ENCODE measurements at regions not wholly inside any gene's neighbourhood (a gene's known extent, or its start where the extent isn't known, plus 50 kb on each side); places are given as distances from the start of the nearest gene placed in this dataset.
"Not testable (repeated sequence)": the region's sequence is repeated elsewhere in the genome, so short reads cannot be mapped to it uniquely, and the experiment has no call there.

GRCh38 chr11:122198291-122198983, 82.4 kb upstream of the BLID start:
- no peaks in the 10 kb centered on the region for H3K9me3 Mint-ChIP-seq
- 77% methylated on average over 3 of the region's 7 CpGs for WGBS (ENCODE audit: insufficient coverage)
- no peak overlapping the region for H3K4me3 ChIP-seq (ENCODE audit: low read length)
- H3K4me1 ChIP-seq (ENCODE audit: control insufficient read depth, insufficient read depth, low read length), result no peaks in the 10 kb centered on the region
- no peak overlapping the region for H3K4me3 Mint-ChIP-seq
- TF ChIP-seq CTCF (IDR thresholded peaks at IDR 0.05), result no peak
- peaks cover 3% of the 10 kb centered on the region for H3K27me3 ChIP-seq (ENCODE audit: control insufficient read depth, insufficient read depth, low read length)
- H3K36me3 Mint-ChIP-seq, result no peaks in the 10 kb centered on the region
- intact Hi-C loops (cut with micrococcal nuclease), result no loop called here
- H3K27ac Mint-ChIP-seq, result no peak overlapping the region
- no peaks in the 10 kb centered on the region for H3K36me3 ChIP-seq (ENCODE audit: control insufficient read depth, insufficient read depth, low read length)
- peaks cover 16 to 17% of the 10 kb centered on the region in 2 donors for H3K27me3 Mint-ChIP-seq (ENCODE audit: low read depth in 2 of 2)
- H3K27ac ChIP-seq (ENCODE audit: low read length), result no peak overlapping the region
- ATAC-seq (no peak), DNase-seq (no peak)
- peaks cover 0 to 6% of the 10 kb centered on the region in 2 donors for H3K4me1 Mint-ChIP-seq
- no peaks in the 10 kb centered on the region for H3K9me3 ChIP-seq (ENCODE audit: control insufficient read depth, insufficient read depth, low read length)

GRCh38 chr11:122197066-122197987, 81.3 kb upstream of the BLID start:
- Histone ChIP-seq H3K4me3 (ENCODE audit: low read length) (no peak overlapping the region), H3K27me3 (ENCODE audit: control insufficient read depth, insufficient read depth, low read length) (peaks cover 3% of the 10 kb centered on the region), H3K27ac (ENCODE audit: low read length) (no peak overlapping the region), H3K36me3 (ENCODE audit: control insufficient read depth, insufficient read depth, low read length) (no peaks in the 10 kb centered on the region), H3K9me3 (ENCODE audit: control insufficient read depth, insufficient read depth, low read length) (no peaks in the 10 kb centered on the region), H3K4me1 (ENCODE audit: control insufficient read depth, insufficient read depth, low read length) (no peaks in the 10 kb centered on the region)
- no peak overlapping the region for H3K4me3 Mint-ChIP-seq
- 93% methylated on average over 8 of the region's 11 CpGs for WGBS (ENCODE audit: insufficient coverage)
- H3K36me3 Mint-ChIP-seq, result no peaks in the 10 kb centered on the region
- intact Hi-C loops (cut with micrococcal nuclease), result no loop called here
- H3K4me1 Mint-ChIP-seq, result no peaks in the 10 kb centered on the region
- no peak for ATAC-seq
- no peak for DNase-seq
- H3K9me3 Mint-ChIP-seq, result no peaks in the 10 kb centered on the region
- TF ChIP-seq CTCF (IDR thresholded peaks at IDR 0.05), result no peak
- no peak overlapping the region for H3K27ac Mint-ChIP-seq
- H3K27me3 Mint-ChIP-seq (ENCODE audit: low read depth in 2 of 2), result peaks cover 9% of the 10 kb centered on the region in 2 donors

GRCh38 chr11:122195790-122196189, 79.8 kb upstream of the BLID start:
- no peak overlapping the region for H3K4me3 ChIP-seq (ENCODE audit: low read length)
- H3K9me3 Mint-ChIP-seq, result no peaks in the 10 kb centered on the region
- no peak for DNase-seq
- no peak overlapping the region for H3K27ac Mint-ChIP-seq
- WGBS (ENCODE audit: insufficient coverage), result 90% methylated on average over 3 of the region's 3 CpGs
- no peak overlapping the region for H3K27ac ChIP-seq (ENCODE audit: low read length)
- intact Hi-C loops (cut with micrococcal nuclease), result no loop called here
- H3K4me3 Mint-ChIP-seq, result no peak overlapping the region
- H3K36me3 Mint-ChIP-seq, result no peaks in the 10 kb centered on the region
- no peaks in the 10 kb centered on the region for H3K4me1 Mint-ChIP-seq
- H3K27me3 ChIP-seq (ENCODE audit: control insufficient read depth, insufficient read depth, low read length), result peaks cover 3% of the 10 kb centered on the region
- H3K27me3 Mint-ChIP-seq (ENCODE audit: low read depth in 2 of 2), result peaks cover under 1 to 5% of the 10 kb centered on the region in 2 donors
- TF ChIP-seq CTCF (IDR thresholded peaks at IDR 0.05), result no peak
- ATAC-seq, result no peak
- no peaks in the 10 kb centered on the region for H3K4me1 ChIP-seq (ENCODE audit: control insufficient read depth, insufficient read depth, low read length)
- H3K36me3 ChIP-seq (ENCODE audit: control insufficient read depth, insufficient read depth, low read length), result no peaks in the 10 kb centered on the region
- H3K9me3 ChIP-seq (ENCODE audit: control insufficient read depth, insufficient read depth, low read length), result no peaks in the 10 kb centered on the region

GRCh38 chr11:122193881-122194480, 78.0 kb upstream of the BLID start:
- H3K4me1 ChIP-seq (ENCODE audit: control insufficient read depth, insufficient read depth, low read length); H3K27ac Mint-ChIP-seq; H3K36me3 ChIP-seq (ENCODE audit: control insufficient read depth, insufficient read depth, low read length); H3K27ac ChIP-seq (ENCODE audit: low read length); H3K9me3 Mint-ChIP-seq; H3K36me3 Mint-ChIP-seq; H3K4me3 Mint-ChIP-seq; ATAC-seq; H3K4me1 Mint-ChIP-seq; H3K27me3 ChIP-seq (ENCODE audit: control insufficient read depth, insufficient read depth, low read length); H3K4me3 ChIP-seq (ENCODE audit: low read length); intact Hi-C loops (cut with micrococcal nuclease); H3K9me3 ChIP-seq (ENCODE audit: control insufficient read depth, insufficient read depth, low read length); DNase-seq: not testable (repeated sequence)
- peaks cover 9 to 11% of the 10 kb centered on the region in 2 donors for H3K27me3 Mint-ChIP-seq (ENCODE audit: low read depth in 2 of 2)
- WGBS (ENCODE audit: insufficient coverage), result 92% methylated on average over 5 of the region's 5 CpGs

Data from natural killer cell (primary cell).